ENCODE measurements at regions not wholly inside any gene's neighbourhood (a gene's known extent, or its start where the extent isn't known, plus 50 kb on each side); places are given as distances from the start of the nearest gene placed in this dataset.

- DNase-seq, result no peak
These were observed 382.2 kb upstream of the TLE4 start for GRCh38 chr9:79189511-79189924.

DNA sequence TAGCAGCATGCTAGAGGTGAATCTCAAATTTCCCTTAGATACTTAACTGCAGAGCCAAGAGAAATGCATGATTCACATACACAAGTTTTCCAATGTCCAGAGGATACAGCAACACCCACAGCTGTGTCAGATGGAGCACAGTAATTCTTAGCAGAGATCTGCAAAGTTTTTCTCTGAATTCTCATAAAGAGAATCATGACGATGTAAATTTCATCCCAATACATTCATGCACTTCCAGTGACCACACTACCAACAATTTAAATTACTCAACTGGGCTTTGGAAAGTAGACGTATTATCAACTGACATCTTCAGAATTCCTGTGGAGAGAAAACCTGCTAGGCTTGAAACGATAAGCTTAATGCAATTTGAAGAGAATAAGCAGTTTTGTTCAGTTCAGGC is 378.8 kb upstream of the TLE4 start:
- no peak for DNase-seq

- DNase-seq, result no peak
These were observed 378.1 kb upstream of the TLE4 start for GRCh38 chr9:79193501-79194223.

- no peak for DNase-seq
These were observed 375.9 kb upstream of the TLE4 start for GRCh38 chr9:79195879-79196278.

DNA sequence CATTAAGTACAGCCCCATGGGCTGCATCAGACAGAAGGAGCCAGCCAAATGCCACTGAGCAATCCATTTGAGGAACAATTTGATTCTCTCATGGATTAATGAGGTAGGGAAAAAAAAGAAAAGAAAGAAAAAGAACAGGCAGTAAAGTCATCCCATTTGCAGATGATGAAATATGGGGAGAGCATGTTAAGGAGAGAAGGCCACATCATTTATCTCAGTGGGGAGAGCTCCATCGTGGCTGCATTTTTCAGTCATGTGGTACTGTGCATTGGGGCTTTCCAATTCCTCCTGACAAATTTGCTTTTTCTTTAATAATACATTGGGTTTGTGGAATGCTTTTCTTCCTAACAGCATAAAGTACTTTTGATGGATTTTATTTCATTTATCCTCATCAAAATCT is 375.2 kb upstream of the TLE4 start:
- no peak for DNase-seq

- DNase-seq, result no peak
These were observed 371.4 kb upstream of the TLE4 start for GRCh38 chr9:79200336-79200735.

DNA sequence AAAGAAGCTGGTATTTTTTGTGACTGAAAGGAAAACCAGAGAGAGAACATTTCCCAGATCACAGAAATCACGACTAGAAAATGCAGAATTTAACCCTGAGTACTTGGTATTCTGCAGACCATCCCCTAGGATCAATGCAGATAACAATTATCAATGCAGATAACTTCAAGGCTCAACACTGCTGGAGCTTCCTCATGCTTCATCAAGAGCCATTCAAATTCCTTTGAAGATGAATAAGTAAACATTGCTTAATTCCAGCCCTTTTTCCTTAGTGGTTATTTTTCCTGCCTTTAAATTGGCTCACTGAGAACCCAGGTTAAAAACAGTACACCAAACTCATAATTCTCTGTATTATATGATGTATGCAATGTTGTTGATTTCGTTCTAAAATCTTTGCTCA is 370.1 kb upstream of the TLE4 start:
- no peak for DNase-seq

DNA sequence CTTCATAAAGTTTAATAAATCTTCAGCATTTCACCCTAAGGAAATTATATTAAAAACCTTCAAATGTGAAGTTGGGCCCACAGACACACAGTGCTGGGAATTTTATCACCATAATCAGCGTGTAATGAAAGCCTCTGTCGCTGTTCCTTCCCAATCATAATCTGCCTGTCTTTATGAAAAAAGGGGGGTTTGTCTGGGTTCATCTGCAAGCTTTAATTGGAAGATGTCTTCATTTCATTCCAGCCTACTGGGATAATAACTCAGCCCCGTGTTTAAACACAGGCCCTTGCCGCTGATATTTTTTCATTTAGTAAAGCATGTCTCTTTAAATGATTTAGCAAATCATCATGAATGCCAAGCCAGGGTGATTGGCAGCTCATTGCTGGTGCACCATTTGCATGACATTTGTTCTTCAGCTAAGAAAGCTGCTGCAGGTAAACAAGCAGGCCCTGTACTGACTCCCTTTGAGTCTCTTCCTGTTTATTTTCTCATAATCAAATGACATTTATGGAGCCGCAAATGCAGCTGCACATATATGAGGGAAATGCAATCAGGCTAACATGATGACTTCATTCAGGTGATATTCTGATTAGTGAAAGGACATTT is 362.9 kb upstream of the TLE4 start:
- no peak for DNase-seq

- DNase-seq, result no peak
These were observed 361.1 kb upstream of the TLE4 start for GRCh38 chr9:79210541-79211243.

GRCh38 chr9:79213417-79214125 is 358.2 kb upstream of the TLE4 start:
- DNase-seq, result no peak

DNA sequence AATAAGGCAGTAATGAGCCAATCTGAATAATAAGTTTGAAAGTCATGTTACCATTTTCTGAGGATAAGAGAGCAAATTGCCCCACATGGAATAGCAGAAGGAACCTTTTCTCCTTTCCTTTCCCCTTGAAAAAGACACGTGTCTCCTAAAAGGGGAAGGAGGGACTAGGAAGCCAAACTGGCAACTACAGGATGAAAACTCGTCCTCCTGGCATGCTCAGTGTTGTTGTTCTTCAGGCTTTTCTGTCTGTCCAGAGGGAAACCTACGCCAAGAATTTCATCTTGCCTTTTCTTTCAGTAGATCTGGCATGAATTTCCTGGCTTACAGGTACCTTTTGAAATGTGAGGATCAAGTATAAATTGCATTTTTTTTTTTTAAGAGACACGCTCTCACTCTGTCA is 355.9 kb upstream of the TLE4 start:
- DNase-seq, result no peak

DNA sequence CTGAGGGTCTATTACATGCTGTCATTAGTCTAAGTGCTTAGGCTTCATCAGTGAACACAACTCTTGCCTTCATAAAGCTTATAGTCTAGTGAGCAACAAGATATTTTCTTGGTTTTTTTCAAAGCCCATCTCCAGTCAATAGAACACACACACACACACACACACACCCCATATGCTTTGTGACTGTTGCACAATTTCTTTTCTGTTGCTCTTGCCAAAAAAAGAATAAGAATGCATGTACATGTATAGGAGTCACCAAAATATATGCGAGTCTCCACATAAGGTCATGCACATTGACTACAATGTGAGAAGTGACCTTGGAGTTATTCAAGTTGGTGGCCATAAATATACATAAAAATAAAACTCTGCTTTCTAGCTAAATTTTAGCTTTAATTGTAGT is 351.5 kb upstream of the TLE4 start:
- DNase-seq, result no peak

GRCh38 chr9:79220666-79221065 is 351.1 kb upstream of the TLE4 start:
- DNase-seq, result no peak

GRCh38 chr9:79221084-79221483 is 350.7 kb upstream of the TLE4 start:
- no peak for DNase-seq

- DNase-seq, result no peak
These were observed 349.3 kb upstream of the TLE4 start for GRCh38 chr9:79222483-79222882.

DNA sequence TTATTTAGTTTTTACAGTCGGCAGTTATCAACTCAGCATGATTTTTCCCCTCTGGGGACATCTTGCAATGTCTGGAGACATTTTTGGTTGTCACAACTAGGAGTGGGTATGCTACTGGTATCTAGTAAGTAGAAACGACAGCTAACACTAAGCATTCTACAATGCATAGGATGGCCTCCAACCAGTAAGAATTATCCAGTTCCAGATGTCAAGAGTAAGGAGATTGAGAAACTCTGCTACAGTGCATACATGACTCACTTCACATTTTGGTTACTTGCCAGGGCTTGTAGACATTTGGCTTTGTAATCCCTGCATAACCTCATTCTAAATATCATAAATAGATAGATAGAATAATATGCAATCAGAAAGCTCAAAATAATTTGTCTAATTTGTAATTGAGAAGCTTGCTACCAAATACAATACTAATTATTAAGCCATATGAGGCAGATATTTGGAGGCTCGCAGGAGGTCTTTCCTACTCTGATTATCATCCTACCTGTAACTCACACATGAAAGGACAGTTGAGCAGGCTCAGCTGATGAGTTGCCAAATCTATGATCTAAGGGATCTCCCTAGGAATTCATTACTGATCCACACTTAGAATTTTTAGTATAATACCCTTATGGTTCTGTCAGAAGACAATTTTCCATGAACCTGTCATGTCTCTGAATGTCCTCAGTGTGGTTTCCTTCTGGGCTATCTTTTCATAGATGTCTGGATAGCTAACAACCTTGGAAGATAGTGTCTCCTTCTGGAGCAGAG is 346.9 kb upstream of the TLE4 start:
- DNase-seq, result no peak

- no peak for DNase-seq
These were observed 338.2 kb upstream of the TLE4 start for GRCh38 chr9:79233542-79233941.

DNA sequence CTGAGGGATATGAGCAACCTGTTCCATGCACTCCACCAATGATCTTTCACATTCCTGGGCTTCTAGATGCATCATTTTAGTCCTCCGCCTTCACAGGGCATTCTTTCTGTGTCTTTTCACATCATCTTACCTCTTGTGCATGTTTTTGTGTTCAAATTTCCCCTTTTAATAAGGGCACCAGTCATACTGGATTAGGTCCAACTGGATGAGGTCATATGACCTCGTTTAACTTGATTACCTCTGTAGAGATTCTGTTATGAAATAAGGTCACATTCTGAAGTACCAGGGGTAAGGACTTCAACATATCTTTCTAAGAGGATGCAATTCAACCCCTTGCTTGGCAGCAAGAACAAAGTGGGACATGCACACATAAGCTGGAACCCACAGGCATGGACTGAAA is 335.3 kb upstream of the TLE4 start:
- no peak for DNase-seq

DNA sequence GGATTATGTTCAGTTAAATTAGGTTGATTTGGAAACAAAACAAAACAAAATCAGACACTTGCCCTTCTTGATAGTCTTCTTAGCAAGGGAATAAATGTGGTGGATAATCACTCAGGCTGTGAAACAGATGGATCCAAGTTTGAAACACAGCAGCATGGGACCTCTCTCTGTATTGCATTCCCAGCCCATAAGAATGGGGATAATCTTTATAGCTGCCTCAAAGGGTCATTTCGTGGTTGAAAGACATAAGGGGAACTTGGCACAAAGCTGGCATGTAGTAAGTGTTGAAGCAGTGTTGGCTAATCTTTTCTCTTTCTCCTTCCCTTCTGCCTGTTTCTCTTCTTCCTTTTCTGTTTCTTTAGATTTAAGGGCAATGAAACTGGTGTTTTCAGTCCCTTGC is 333.9 kb upstream of the TLE4 start:
- DNase-seq, result no peak

- no peak for DNase-seq
These were observed 331.0 kb upstream of the TLE4 start for GRCh38 chr9:79240774-79241173.

DNA sequence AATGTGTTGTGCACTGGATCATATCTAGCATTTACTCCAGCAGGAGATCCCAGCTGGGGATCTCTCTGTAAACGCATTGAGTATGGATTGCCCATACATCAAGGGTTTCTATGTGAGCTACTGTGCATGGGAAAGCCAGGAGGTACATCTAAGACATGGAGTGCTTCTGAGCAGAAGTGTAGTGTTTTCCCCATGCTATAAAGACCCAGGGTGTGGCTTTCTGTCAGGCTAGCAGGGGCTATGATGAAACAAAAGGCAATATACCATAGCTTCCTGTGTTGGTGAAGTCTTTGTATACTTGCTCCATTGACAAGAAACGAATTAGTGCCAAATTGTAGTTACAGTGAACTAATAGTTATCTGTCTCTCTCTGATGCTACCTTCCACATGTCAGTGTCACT is 329.3 kb upstream of the TLE4 start:
- no peak for DNase-seq

GRCh38 chr9:79246170-79246569 is 325.6 kb upstream of the TLE4 start:
- no peak for DNase-seq

- DNase-seq, result no peak
These were observed 324.7 kb upstream of the TLE4 start for GRCh38 chr9:79247021-79247420.
